IMR-90 (cell line): ENCODE measurements at regions not wholly inside any gene's neighbourhood (a gene's known extent, or its start where the extent isn't known, plus 50 kb on each side); places are given as distances from the start of the nearest gene placed in this dataset.

Experiments used
- ATAC-seq: fragments of 200-7000 bp; cut with Tn5 transposase; 2 replicates; pipeline ENCODE4 v1.9.1; 2020; ENCODE audit warnings: low read depth, mild to moderate bottlenecking, moderate library complexity
- BruUV-seq: library from RNA; stranded (reverse); fragments of 400-500 nt; replicated peaks from 2 replicates; lab custom pipeline; 2021; lab: Mats Ljungman, UMichigan
- CTCF ChIA-PET: fragments of 300-600 bp; formaldehyde crosslinking; extraction: SDS; loops from one replicate; lab custom pipeline; 2021; ENCODE audit warnings: antibody characterized with exemption; lab: Yijun Ruan, JAX
- POLR2A ChIA-PET: fragments of 300-600 bp; sonication (Branson Sonifier 250); formaldehyde crosslinking; loops from one replicate; lab custom pipeline; 2022; ENCODE audit warnings: antibody characterized with exemption; ENCODE audit not compliant: unreplicated experiment; lab: Charles Lee
- DNase-seq: peaks from one replicate; pipeline ENCODE4 v3.0.0; 2013
- H2AFZ ChIP-seq: replicated peaks from 2 replicates; pipeline ENCODE3; 2013; ENCODE audit warnings: low read length, mild to moderate bottlenecking; ENCODE audit not compliant: poor library complexity
- H2AK5ac ChIP-seq: 2 replicates; pipeline ENCODE4 v1.6.1; 2013; ENCODE audit warnings: low read depth, low read length, inconsistent platforms
- H2AK9ac ChIP-seq: replicated peaks from 2 replicates; pipeline ENCODE3; 2013; ENCODE audit warnings: mild to moderate bottlenecking, low read depth, low read length, moderate library complexity; ENCODE audit not compliant: poor library complexity
- H2BK120ac ChIP-seq: 2 replicates; pipeline ENCODE4 v1.6.1; 2013; ENCODE audit warnings: low read depth, low read length, inconsistent platforms
- H2BK15ac ChIP-seq: 3 replicates; pipeline ENCODE4 v1.6.1; 2013; ENCODE audit warnings: low read depth, low read length, inconsistent platforms
- H2BK20ac ChIP-seq: 2 replicates; pipeline ENCODE4 v1.6.1; 2013; ENCODE audit warnings: low read depth, mild to moderate bottlenecking, inconsistent platforms, low read length, moderate library complexity
- H2BK5ac ChIP-seq: 2 replicates; pipeline ENCODE4 v1.6.1; 2013; ENCODE audit warnings: mild to moderate bottlenecking, low read depth, low read length, inconsistent platforms; ENCODE audit not compliant: poor library complexity, severe bottlenecking
- H3K14ac ChIP-seq: replicated peaks from 2 replicates; pipeline ENCODE4 v1.6.1; 2013; ENCODE audit warnings: low read depth, low read length, inconsistent platforms
- H3K18ac ChIP-seq: 2 replicates; pipeline ENCODE4 v1.6.1; 2013; ENCODE audit warnings: low read depth, low read length, control low read depth
- H3K23ac ChIP-seq: 2 replicates; pipeline ENCODE4 v1.6.1; 2013; ENCODE audit warnings: low read depth, low read length, inconsistent platforms
- H3K27ac ChIP-seq: 2 replicates; pipeline ENCODE4 v1.5.1; 2013; ENCODE audit warnings: mild to moderate bottlenecking, control low read depth, low read length; ENCODE audit not compliant: insufficient read depth
- H3K27me3 ChIP-seq: 2 replicates; pipeline ENCODE4 v1.6.1; 2013; ENCODE audit warnings: low read length; ENCODE audit not compliant: control insufficient read depth, insufficient read depth
- H3K36me3 ChIP-seq: 2 replicates; pipeline ENCODE4 v1.6.1; 2013; ENCODE audit warnings: low read length, mixed read lengths; ENCODE audit not compliant: control insufficient read depth, insufficient read depth
- H3K4ac ChIP-seq: 2 replicates; pipeline ENCODE4 v1.6.1; 2013; ENCODE audit warnings: low read depth, low read length, inconsistent platforms
- H3K4me1 ChIP-seq: 2 replicates; pipeline ENCODE4 v1.6.1; 2013; ENCODE audit warnings: low read length, mixed read lengths; ENCODE audit not compliant: control insufficient read depth, insufficient read depth
- H3K4me2 ChIP-seq: 2 replicates; pipeline ENCODE4 v1.6.1; 2013; ENCODE audit warnings: low read depth, mild to moderate bottlenecking, control low read depth, low read length, moderate library complexity
- H3K4me3 ChIP-seq: 2 replicates; pipeline ENCODE4 v1.5.1; 2013; ENCODE audit warnings: low read depth, mild to moderate bottlenecking, control low read depth, low read length, moderate library complexity; ENCODE audit not compliant: insufficient read depth
- H3K56ac ChIP-seq: 2 replicates; pipeline ENCODE4 v1.6.1; 2013; ENCODE audit warnings: low read length, inconsistent platforms; ENCODE audit not compliant: insufficient read depth; ENCODE audit errors: extremely low read depth
- H3K79me1 ChIP-seq, 2 experiments: 2 replicates each; pipeline ENCODE4 v1.6.1; 2013; ENCODE audit warnings: low read length in 2 of 2, inconsistent platforms in 1 of 2, low read depth in 1 of 2
- H3K9ac ChIP-seq: 2 replicates; pipeline ENCODE4 v1.6.1; 2013; ENCODE audit warnings: low read depth, low read length, control low read depth
- H3K9me1 ChIP-seq: 2 replicates; pipeline ENCODE4 v1.6.1; 2013; ENCODE audit warnings: low read length, inconsistent platforms; ENCODE audit not compliant: insufficient read depth
- H3K9me3 ChIP-seq: 2 replicates; pipeline ENCODE4 v1.6.1; 2013; ENCODE audit warnings: low read length; ENCODE audit not compliant: control insufficient read depth, insufficient read depth
- H4K20me1 ChIP-seq: 2 replicates; pipeline ENCODE4 v1.6.1; 2013; ENCODE audit warnings: low read length, inconsistent platforms; ENCODE audit not compliant: insufficient read depth
- H4K5ac ChIP-seq: 2 replicates; pipeline ENCODE4 v1.6.1; 2013; ENCODE audit warnings: mild to moderate bottlenecking, low read depth, low read length, control low read depth
- H4K8ac ChIP-seq, 2 experiments: 2 replicates each; pipeline ENCODE4 v1.6.1; 2013; ENCODE audit warnings: low read depth in 2 of 2, low read length in 2 of 2, control low read depth in 1 of 2, inconsistent platforms in 1 of 2
- H4K91ac ChIP-seq: 2 replicates; pipeline ENCODE4 v1.6.1; 2013; ENCODE audit warnings: low read depth, low read length, inconsistent platforms; ENCODE audit not compliant: insufficient read depth
- BHLHE40 ChIP-seq: fragments of 150-350 bp; IDR thresholded peaks from 2 replicates; pipeline ENCODE4 v1.6.1; 2016; ENCODE audit warnings: mild to moderate bottlenecking, low read depth, low read length
- CEBPB ChIP-seq: IDR thresholded peaks from 2 replicates; pipeline ENCODE4 v1.6.1; 2012; ENCODE audit warnings: low read depth, low read length, improper control_type of control experiment
- CHD1 ChIP-seq: IDR thresholded peaks from 2 replicates; pipeline ENCODE4 v1.6.1; 2012; ENCODE audit warnings: low read depth, low read length, improper control_type of control experiment
- ELK1 ChIP-seq: fragments of 150-350 bp; IDR thresholded peaks from 2 replicates; pipeline ENCODE4 v1.6.1; 2016; ENCODE audit warnings: low read depth, mild to moderate bottlenecking, low read length, moderate library complexity, borderline replicate concordance
- FOS ChIP-seq: fragments of 150-350 bp; IDR thresholded peaks from 2 replicates; pipeline ENCODE4 v1.6.1; 2016; ENCODE audit warnings: low read depth, low read length
- MAFK ChIP-seq: IDR thresholded peaks from 2 replicates; pipeline ENCODE4 v1.6.1; 2012; ENCODE audit warnings: low read depth, low read length, improper control_type of control experiment
- MAZ ChIP-seq: IDR thresholded peaks from 2 replicates; pipeline ENCODE4 v1.6.1; 2012; ENCODE audit warnings: low read depth, mild to moderate bottlenecking, low read length, improper control_type of control experiment, moderate library complexity, borderline replicate concordance
- MXI1 ChIP-seq: IDR thresholded peaks from 2 replicates; pipeline ENCODE4 v1.6.1; 2012; ENCODE audit warnings: low read depth, mild to moderate bottlenecking, low read length, moderate library complexity, borderline replicate concordance
- NFE2L2 ChIP-seq: fragments of 150-350 bp; IDR thresholded peaks from 2 replicates; pipeline ENCODE4 v1.6.1; 2016; ENCODE audit warnings: low read depth, mild to moderate bottlenecking, low read length
- POLR2A ChIP-seq: IDR thresholded peaks from 2 replicates; pipeline ENCODE4 v1.6.1; 2012; ENCODE audit warnings: mild to moderate bottlenecking, low read depth, low read length
- RAD21 ChIP-seq: IDR thresholded peaks from 2 replicates; pipeline ENCODE4 v1.6.1; 2012; ENCODE audit warnings: low read length, improper control_type of control experiment
- RCOR1 ChIP-seq: IDR thresholded peaks from 2 replicates; pipeline ENCODE4 v1.6.1; 2012; ENCODE audit warnings: mild to moderate bottlenecking, low read length, improper control_type of control experiment; ENCODE audit not compliant: insufficient replicate concordance
- RFX5 ChIP-seq: IDR thresholded peaks from 2 replicates; pipeline ENCODE4 v1.8.0; 2012; ENCODE audit warnings: low read depth, mild to moderate bottlenecking, low read length, moderate library complexity
- SMC3 ChIP-seq: fragments of 150-350 bp; IDR thresholded peaks from 2 replicates; pipeline ENCODE4 v1.6.1; 2016; ENCODE audit warnings: low read depth, mild to moderate bottlenecking, antibody characterized with exemption, low read length, moderate library complexity
- WGBS, 2 experiments: methylation state at CpG; one replicate each; pipeline versions ENCODE4 v1.1.5 to v1.1.7; 2013; ENCODE audit warnings: missing lambda C conversion rate in 2 of 2; ENCODE audit not compliant: insufficient read length in 1 of 2; ENCODE audit errors: extremely low coverage in 2 of 2; 5-methylcytosine and 5-hydroxymethylcytosine counted together
- dilution Hi-C: fragments of 300-500 bp; cut with HindIII; formaldehyde crosslinking; loops from one replicate; pipeline ENCODE4 v1.14.3; 2018; ENCODE audit warnings: low sequenced_read_pairs; ENCODE audit not compliant: unreplicated experiment
- in situ Hi-C: fragments of 300-500 bp; cut with MboI; formaldehyde crosslinking; loops from 3 replicates; pipeline ENCODE4 v1.14.3; 2019; ENCODE audit warnings: low sequenced_read_pairs, inconsistent platforms, mixed read lengths
- intact Hi-C: fragments of 100-400 bp; cut with micrococcal nuclease; formaldehyde crosslinking; loops from 2 replicates; pipeline ENCODE4 v1.10.0; 2022
- TF ChIP-seq, protein P1 (sequence below): conservative IDR thresholded peaks from 2 replicates; pipeline ENCODE4 v1.5.1; 2012; ENCODE audit warnings: mild to moderate bottlenecking, low read depth, low read length, improper control_type of control experiment
- TF ChIP-seq, protein P2 (sequence below): fragments of 150-350 bp; IDR thresholded peaks from 2 replicates; pipeline ENCODE4 v1.6.1; 2017; ENCODE audit warnings: mild to moderate bottlenecking, antibody characterized with exemption, low read length, low read depth

DNA sequence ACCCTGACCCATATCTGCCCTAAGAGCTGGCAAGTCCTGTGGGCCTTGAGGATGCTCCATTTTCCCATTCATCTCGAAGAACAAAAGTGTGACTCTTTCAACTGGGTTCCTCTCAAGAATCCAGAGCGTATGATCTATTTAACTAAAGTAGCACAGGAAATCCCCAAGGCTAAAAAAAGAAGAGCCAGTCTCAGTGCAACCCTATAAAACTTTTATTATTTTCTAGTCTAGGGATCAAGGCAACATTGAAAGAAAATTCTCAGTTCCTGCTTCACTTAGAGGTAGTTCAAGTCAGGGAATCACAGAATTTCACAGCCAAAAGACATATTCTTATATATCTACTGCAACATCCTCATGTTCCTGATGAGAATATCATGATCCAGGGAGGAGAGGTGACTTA is 51.6 kb upstream of the GRM7 start:
- Histone ChIP-seq H3K9me1 (no peaks in the 10 kb centered on the region), H3K27me3 (no peaks in the 10 kb centered on the region), H3K56ac (no peak overlapping the region), H3K4ac (no peak overlapping the region), H3K4me2 (no peak overlapping the region), H3K18ac (no peak overlapping the region), H3K4me3 (no peak overlapping the region), H2AK9ac (no peak overlapping the region), H2BK120ac (no peak overlapping the region), H3K14ac (no peak overlapping the region), H3K79me1 (no peaks in the 10 kb centered on the region), H2BK5ac (no peak overlapping the region), H2AFZ (no peak overlapping the region), H4K8ac (no peak overlapping the region), H4K20me1 (no peaks in the 10 kb centered on the region), H3K36me3 (no peaks in the 10 kb centered on the region), H2AK5ac (no peak overlapping the region), H4K5ac (no peak overlapping the region), H2BK15ac (no peak overlapping the region), H3K23ac (no peak overlapping the region), H3K4me1 (no peaks in the 10 kb centered on the region), H4K91ac (no peak overlapping the region), H2BK20ac (no peak overlapping the region), H3K27ac (no peak overlapping the region), H3K9me3 (peaks cover 3% of the 10 kb centered on the region; the same call in 1 of the 2 replicates), H3K9ac (no peak overlapping the region)
- no peak for DNase-seq
- no TSS peak for BruUV-seq
- no peak for TF ChIP-seq POLR2A
- TF ChIP-seq RCOR1 = no peak
- TF ChIP-seq, protein P1, sequence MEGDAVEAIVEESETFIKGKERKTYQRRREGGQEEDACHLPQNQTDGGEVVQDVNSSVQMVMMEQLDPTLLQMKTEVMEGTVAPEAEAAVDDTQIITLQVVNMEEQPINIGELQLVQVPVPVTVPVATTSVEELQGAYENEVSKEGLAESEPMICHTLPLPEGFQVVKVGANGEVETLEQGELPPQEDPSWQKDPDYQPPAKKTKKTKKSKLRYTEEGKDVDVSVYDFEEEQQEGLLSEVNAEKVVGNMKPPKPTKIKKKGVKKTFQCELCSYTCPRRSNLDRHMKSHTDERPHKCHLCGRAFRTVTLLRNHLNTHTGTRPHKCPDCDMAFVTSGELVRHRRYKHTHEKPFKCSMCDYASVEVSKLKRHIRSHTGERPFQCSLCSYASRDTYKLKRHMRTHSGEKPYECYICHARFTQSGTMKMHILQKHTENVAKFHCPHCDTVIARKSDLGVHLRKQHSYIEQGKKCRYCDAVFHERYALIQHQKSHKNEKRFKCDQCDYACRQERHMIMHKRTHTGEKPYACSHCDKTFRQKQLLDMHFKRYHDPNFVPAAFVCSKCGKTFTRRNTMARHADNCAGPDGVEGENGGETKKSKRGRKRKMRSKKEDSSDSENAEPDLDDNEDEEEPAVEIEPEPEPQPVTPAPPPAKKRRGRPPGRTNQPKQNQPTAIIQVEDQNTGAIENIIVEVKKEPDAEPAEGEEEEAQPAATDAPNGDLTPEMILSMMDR = no peak
- TF ChIP-seq, protein P2, sequence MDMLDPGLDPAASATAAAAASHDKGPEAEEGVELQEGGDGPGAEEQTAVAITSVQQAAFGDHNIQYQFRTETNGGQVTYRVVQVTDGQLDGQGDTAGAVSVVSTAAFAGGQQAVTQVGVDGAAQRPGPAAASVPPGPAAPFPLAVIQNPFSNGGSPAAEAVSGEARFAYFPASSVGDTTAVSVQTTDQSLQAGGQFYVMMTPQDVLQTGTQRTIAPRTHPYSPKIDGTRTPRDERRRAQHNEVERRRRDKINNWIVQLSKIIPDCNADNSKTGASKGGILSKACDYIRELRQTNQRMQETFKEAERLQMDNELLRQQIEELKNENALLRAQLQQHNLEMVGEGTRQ = no peak
- no peak for TF ChIP-seq ELK1
- no peak for TF ChIP-seq CHD1
- TF ChIP-seq NFE2L2 = no peak
- TF ChIP-seq MAFK = no peak
- TF ChIP-seq CEBPB = no peak
- no peak for TF ChIP-seq BHLHE40
- no peak for TF ChIP-seq MXI1
- no peak for TF ChIP-seq RAD21
- no peak for TF ChIP-seq FOS
- no peak for TF ChIP-seq MAZ
- no peak for TF ChIP-seq RFX5
- TF ChIP-seq SMC3 = no peak
- CTCF ChIA-PET = no interaction called here
- in situ Hi-C loops (no loop called here), dilution Hi-C loops (no loop called here), intact Hi-C loops (no loop called here)
- WGBS, 2 experiments = no CpG with 5 or more reads among the region's 2 CpGs
- POLR2A ChIA-PET = no interaction called here
- ATAC-seq = no peak
